ENCODE measurements at regions not wholly inside any gene's neighbourhood (a gene's known extent, or its start where the extent isn't known, plus 50 kb on each side); places are given as distances from the start of the nearest gene placed in this dataset.
A peak's percentile ranks its signal among the peaks of the same experiment; 100 is the strongest.

GRCh38 chr1:36603461-36603860, 120.7 kb upstream of the CSF3R start:
- no peak for DNase-seq

- DNase-seq, result peak; percentile 73
Measured at GRCh38 chr1:36602184-36602583, 119.5 kb upstream of the CSF3R start.

GRCh38 chr1:36599828-36600227, 117.1 kb upstream of the CSF3R start:
- no peak for DNase-seq

- no peak for DNase-seq
Measured at GRCh38 chr1:36597514-36597913, 114.8 kb upstream of the CSF3R start.

GRCh38 chr1:36595921-36596320, 113.2 kb upstream of the CSF3R start:
- DNase-seq, result no peak

- DNase-seq, result no peak
Measured at GRCh38 chr1:36595349-36595748, 112.6 kb upstream of the CSF3R start.

- DNase-seq, result peak; percentile 13
Measured at GRCh38 chr1:36594023-36594422, 111.3 kb upstream of the CSF3R start.

GRCh38 chr1:36591278-36591677, 108.6 kb upstream of the CSF3R start:
- no peak for DNase-seq

- DNase-seq, result no peak
Measured at GRCh38 chr1:36590771-36591170, 108.1 kb upstream of the CSF3R start.

GRCh38 chr1:36590264-36590663, 107.6 kb upstream of the CSF3R start:
- no peak for DNase-seq

- DNase-seq, result no peak
Measured at GRCh38 chr1:36588972-36589371, 106.3 kb upstream of the CSF3R start.

- DNase-seq, result peak; percentile 20
Measured at GRCh38 chr1:36585569-36586548, 103.1 kb upstream of the CSF3R start.

GRCh38 chr1:36584874-36585453, 102.3 kb upstream of the CSF3R start:
- no peak for DNase-seq

- DNase-seq, result no peak
Measured at GRCh38 chr1:36583980-36584782, 101.5 kb upstream of the CSF3R start.

- DNase-seq, result no peak
Measured at GRCh38 chr1:36583080-36583479, 100.4 kb upstream of the CSF3R start.

- no peak for DNase-seq
Measured at GRCh38 chr1:36582066-36582755, 99.5 kb upstream of the CSF3R start.

- peak; percentile 32 for DNase-seq
Measured at GRCh38 chr1:36580524-36580923, 97.8 kb upstream of the CSF3R start.

- no peak for DNase-seq
Measured at GRCh38 chr1:36579039-36579438, 96.3 kb upstream of the CSF3R start.

- DNase-seq, result no peak
Measured at GRCh38 chr1:36576551-36577110, 93.9 kb upstream of the CSF3R start.

GRCh38 chr1:36576118-36576517, 93.4 kb upstream of the CSF3R start:
- peak; percentile 44 for DNase-seq

GRCh38 chr1:36573445-36573844, 90.7 kb upstream of the CSF3R start:
- DNase-seq, result no peak

GRCh38 chr1:36572906-36573305, 90.2 kb upstream of the CSF3R start:
- DNase-seq, result no peak
